GM21381 (cell line): ENCODE measurements at regions not wholly inside any gene's neighbourhood (a gene's known extent, or its start where the extent isn't known, plus 50 kb on each side); places are given as distances from the start of the nearest gene placed in this dataset.

Experiments used
- ATAC-seq: cut with Tn5 transposase; IDR thresholded peaks from one replicate; pipeline ENCODE4 v1.9.1; 2021; ENCODE audit warnings: mild to moderate bottlenecking, moderate library complexity; ENCODE audit not compliant: unreplicated experiment

DNA sequence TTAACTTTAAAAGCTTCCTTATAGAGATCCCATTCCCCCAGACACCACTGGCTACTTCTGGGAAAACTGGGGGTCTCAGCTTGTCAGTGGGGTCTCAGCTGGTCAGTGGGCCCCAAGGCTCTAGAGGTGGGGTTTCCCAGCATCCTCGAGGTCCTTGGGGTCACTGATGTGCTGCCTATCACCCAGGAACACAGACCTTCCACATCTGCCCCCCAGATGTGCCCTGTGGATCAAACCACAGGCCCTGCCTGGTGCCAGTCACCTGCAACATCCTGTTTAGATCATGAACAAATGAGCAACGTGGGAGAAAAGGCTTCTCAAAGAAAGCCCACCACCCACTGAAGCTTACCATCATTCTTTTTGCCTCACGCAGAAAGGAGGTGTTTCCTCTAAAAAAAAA is 165.6 kb upstream of the FSTL4 start:
- no peak for ATAC-seq

DNA sequence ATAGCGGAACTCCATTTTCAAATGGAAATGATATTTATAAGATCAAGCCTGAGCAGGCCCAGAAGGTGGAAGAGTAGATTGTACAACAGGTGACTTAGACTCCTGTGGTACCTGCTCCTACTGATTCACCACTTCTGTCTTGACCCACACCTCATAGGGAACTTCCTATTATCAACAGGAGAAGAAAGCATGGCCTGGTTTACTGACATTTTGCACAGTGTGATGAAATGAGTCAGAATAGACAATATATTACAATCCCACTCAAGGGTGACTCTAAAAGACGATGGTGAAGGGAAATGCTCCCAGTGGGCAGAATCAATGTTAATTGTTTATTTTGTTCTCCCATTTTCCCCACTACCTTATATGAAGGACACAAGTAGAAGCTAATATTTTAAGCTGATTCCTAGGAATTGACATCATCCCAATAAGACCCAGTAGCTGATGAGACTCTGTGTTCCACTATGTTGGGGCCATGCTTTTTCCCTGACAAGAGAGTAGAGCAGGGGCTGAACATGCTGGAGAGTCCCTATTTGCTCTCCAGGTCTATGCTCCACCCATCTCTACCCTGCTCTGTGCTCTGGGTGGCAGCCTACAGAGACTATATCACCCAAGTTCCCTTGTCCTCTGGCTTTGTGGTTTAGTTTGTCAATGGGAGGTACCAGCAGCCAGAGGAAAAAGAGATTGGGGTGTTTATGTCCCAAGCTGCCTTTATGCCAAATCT is 163.4 kb upstream of the FSTL4 start:
- no peak for ATAC-seq

DNA sequence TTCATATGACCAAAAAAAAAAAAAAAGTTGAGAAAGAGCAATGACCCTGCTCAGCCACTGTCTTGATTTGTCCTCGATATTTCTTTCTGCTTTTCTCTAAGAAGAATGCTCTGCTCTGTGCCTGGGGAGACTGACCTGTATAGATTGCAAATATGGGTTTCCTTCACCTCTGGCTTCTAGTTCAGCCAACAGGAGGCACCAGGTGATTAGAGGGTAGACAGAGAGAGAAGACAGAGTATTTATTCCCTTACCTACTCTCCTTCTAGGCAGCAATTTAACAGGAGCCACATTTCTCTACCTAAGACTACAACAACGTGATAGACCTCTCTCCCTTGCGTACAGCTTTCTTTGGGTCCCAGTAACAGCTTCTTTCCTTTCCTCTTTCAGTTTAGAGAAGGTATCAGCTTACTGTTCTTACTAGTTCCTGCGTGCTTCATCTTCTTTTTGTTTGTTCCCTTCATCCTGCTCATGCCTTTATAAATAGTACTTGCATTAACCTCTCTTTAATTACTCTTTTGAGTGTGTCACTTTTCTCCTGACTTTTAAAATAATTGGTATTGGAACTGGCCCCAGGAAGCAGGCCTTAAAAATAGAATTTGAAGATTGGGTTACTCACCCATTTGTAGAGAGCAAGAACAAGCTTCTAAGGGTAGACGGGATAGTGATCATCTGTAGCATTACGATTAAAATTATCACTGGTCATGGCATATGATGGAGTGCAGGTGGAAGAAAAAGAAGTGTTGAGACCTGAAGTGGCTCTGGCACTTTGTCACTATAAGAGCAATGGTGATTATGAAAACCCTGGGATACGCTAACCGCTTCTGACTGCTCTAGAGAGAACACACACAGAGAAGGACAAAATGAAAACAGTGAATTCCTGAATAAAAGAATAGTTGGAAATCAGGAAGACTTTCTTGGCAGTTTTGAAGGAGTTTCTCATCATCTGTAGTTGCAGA is 161.2 kb upstream of the FSTL4 start:
- no peak for ATAC-seq

DNA sequence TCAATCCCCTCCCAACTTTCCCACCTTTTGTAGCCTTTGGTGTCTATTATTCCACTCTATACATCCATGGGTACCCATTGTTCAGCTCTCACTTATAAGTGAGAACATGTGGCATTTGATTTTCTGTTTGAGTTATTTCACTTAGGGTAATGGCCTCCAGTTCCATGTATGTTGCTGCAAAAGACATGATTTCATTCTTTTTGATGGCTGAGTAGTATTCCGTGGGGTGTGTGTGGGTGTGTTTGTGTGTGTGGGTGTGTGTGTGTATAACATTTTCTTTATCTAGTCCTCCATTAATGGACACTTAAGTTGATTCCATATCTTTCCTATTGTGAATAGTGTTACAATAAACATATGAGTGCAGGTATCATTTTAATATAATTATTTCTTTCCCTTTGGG is 157.5 kb upstream of the FSTL4 start:
- ATAC-seq, result no peak

DNA sequence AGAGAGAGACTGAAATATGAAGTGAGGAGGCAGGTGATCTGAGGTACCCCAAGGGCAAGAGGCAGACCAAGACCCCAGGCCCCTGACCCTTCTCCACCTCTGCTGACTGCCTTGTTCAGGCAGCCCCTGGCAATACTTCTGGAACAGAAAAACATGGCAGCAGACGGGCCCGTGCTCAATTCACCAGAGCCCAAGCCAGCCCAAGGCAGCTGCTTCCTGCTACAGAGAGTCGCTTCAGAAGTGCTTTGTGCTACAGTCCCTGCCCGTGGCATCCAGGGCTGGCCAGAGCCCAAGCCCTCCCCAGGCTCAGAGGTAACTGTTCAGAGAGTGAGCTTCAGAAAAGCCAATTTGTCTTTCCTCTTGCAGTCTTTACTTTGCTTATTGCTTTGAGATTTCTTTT is 151.4 kb upstream of the FSTL4 start:
- ATAC-seq, result no peak

DNA sequence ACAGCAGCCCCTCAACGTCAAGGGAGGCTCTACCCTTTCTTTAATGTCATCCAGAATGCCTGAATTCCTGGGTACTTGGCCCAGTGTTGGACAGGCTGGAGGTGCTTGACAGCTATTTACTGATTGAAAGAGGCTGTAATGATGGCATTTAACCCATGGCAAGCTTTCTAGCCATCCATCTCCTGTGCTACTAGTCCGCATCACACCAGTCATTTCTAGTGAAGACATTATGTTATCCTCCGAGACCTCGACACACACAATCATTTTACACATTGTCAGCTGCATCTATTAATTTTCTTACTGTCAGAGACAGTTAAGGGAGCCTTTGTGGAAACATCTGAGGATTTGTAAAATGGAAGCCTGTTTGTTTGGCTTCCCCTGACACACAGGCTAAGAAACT is 149.3 kb upstream of the FSTL4 start:
- no peak for ATAC-seq

DNA sequence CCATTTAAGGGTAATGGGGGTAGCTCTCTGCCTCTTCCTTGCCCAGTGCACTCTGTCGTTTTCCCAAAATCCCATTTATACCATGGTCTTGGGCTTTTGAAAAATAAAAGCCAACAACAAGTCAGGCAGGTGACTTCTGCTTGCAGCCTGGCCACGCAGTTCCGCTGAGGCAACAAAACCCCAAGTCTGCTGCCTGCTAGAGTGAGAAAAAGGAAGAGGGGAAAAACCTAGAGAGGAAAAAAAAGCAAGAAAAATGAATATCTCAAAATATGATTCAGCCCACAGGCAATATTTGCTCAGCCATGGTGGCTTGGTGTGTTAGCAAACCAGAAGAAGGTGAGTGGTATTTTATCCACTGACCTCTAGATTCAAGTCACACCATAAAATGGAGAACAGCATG is 148.2 kb upstream of the FSTL4 start:
- ATAC-seq, result no peak

DNA sequence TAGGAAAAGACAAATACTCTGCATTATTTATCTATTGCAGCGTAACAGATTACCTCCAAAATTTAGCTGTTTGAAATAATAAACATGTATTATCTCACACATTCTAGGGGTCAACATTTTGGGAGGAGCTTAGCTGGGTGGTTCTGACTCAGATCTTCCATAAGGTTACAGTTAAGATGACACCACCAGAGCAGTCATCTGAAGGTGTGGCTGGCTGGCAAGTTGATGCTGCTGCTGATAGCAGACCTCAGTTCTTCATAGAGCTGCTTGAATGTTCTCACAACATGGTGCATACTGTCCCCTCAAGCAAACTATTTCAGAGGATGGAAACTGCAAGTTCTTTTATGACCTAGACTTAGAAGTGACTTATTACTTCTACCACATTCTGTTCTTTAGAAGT is 146.3 kb upstream of the FSTL4 start:
- no peak for ATAC-seq

DNA sequence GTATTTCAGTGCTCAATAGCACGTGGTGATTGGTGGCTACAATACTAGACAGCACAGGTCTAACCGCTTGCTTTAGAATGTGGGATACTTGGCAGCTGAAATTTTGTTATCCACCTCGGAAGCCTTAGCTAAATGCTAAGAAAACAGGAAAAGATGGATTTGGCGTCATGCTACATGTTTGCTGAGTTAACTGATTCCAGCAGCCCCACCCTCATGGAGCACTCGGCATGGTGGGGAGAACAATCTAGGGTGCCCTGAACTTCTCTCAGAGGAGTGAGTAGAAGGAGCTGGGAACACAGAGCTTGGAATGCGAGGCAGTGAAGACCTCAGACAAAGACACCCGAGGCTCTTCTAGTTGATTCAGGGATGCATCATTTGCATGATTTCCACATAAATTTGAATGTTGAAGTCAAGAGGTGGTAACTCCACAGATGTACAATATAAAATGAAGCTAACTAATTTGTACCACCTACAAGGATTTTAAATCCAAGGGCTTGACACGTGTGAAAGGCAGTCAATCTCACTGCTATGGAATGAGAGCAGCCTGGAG is 145.1 kb upstream of the FSTL4 start:
- no peak for ATAC-seq

DNA sequence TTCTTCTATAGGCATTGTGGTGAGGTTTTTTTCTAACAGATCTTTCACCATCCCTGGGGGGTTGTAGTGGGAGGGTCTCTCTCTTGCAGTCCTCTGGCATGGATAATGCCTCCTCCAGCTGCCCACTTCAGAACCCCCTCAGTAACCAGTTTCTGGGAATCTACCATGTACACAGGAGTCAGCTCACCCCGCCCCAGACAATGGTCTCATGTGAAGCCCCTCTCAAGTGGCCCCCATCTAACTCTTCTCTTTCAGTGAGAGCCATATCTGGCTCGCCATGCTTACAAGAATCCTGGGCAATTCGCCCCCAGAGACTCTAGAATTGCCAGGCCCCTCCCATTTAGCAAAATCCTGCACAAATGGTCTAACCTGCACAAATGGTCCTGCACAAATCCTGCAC is 144.4 kb upstream of the FSTL4 start:
- no peak for ATAC-seq

DNA sequence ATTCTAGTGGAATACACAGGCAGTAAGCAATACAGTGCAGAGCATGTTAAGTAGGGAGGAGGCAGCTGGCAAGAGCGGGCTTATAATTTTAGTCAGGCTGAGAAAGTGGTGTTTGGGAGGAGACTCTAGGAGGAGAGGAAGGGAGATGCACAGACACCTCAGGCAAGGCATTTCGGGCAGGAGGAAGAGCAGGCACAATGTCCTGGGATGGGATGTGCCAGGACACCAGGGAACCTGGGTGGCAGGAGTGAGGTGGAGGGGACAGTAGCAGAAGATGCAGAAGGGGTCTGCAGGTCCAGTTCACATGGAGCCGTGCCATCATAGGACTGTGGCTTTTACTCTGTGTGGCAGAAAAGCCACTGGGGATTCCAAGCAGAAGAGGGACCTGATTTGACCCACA is 143.7 kb upstream of the FSTL4 start:
- no peak for ATAC-seq

DNA sequence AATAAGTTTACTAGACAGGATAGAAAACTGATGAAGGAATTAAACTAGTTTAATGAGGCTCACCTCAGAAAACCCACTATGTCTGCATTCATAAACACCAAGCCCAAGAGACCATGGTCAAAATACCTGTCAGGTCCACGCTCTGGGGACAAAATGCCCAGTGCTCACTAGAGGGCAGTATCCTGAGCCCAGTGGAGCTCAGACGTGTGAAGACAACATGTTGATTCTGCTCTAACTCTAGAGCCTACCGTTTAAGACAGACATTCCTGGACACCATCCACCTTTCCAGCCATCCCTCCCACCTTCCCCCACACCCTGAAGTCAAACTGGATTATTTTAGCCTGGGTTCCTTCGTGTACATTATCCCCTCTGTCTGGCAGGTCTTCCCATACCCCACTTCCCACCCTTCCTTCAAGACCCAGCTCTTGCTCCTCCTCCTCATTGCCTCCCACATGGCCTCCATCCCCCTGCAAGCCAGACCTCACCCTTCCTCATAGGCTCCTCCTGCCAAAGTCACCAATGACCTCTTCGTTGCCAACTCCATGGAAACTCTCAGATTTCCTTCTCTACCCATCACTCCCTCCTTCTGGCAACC is 142.3 kb upstream of the FSTL4 start:
- ATAC-seq, result no peak

DNA sequence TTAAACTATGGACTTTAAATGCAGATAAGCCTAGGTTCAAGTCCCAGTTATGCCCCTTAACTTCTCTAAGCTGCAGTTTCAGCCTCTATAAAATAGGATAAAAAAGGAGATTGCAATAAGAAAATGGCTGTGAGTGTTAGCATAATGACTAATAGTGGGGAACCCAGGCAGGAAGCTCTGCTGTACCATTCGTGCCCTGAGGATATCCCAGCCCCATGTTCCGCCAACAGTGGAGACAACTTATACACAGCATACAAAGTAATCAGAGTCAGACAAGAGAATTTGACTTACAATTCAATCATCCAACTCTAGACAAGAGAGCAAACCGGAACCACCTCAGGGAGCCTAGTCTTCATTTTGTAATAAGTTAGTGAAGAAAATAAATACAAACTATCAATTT is 141.5 kb upstream of the FSTL4 start:
- no peak for ATAC-seq

DNA sequence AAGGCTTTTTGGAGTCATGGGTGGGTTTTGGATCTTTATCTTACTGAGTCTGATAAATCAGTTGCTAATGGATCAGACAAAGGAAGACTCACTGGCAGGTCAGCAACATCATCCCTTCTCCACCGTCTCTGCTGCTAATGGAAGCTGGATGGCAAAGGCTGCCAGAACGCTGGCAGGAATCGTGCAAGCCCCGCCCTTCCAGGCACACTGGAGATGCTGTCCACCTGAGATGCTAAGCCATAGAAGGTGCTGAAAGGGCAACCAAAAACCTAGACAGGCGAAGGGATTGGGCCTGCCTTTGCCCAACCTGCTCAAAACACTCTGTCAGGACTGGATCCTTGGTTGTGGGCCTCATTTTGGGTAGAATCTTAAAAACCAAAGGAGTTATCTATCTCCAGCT is 139.5 kb upstream of the FSTL4 start:
- no peak for ATAC-seq

DNA sequence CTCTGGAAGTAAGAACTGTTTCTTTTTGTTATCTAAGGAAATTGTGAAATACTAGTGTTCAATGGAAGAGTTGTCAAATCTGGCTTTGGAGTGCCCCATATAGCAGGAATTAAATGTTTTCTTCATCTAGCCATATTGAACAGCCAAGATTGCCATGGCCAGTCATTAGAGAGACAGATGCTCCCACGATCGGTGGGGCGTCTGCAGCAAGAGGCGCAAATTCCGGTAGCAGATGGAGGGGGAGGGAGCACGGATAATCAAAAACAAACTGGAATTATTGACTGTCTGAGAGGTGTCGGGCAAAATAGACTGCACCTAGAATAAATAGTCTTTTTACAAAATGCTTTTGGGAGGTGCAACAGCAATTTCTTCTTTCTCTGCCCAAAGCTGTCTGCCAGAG is 139.1 kb upstream of the FSTL4 start:
- ATAC-seq, result no peak

DNA sequence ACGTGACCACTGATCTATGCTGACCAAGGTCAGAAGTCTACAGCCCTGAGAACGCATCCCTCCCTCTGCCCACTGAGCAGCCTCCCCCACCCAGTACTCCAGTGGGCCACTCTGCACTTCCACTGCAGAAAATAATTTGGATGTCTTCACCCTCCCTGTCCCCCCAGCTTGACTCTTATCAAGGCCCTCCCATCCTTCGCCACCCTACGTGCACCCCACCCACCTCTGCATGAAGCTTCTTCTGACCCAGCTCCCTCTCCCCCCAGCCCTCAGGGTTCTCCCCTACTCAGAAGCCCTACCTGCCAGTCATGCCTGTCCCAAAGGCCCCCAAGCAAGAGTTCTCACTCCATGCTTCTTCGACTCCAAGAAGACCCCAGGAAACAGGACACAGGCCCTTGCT is 138.5 kb upstream of the FSTL4 start:
- ATAC-seq, result no peak

DNA sequence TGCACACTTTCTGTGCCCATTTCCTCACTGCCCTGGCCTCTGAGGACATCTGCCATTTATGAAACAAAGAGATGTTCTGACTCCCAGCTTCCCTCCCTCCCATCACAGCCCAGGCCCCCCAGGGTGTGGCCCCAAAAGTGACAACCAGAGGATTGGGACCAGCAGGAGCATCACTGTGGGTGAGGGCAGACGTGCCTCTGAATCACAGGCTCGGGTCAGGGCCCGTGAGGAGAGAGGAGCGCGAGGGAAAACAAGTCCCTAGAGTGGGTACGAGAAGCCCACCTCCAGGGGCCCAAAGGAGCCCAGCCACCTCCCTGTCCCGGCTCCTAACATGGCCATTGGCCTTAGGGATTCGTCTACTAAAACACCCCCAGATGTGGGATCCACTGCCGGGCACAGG is 138.0 kb upstream of the FSTL4 start:
- ATAC-seq, result no peak

DNA sequence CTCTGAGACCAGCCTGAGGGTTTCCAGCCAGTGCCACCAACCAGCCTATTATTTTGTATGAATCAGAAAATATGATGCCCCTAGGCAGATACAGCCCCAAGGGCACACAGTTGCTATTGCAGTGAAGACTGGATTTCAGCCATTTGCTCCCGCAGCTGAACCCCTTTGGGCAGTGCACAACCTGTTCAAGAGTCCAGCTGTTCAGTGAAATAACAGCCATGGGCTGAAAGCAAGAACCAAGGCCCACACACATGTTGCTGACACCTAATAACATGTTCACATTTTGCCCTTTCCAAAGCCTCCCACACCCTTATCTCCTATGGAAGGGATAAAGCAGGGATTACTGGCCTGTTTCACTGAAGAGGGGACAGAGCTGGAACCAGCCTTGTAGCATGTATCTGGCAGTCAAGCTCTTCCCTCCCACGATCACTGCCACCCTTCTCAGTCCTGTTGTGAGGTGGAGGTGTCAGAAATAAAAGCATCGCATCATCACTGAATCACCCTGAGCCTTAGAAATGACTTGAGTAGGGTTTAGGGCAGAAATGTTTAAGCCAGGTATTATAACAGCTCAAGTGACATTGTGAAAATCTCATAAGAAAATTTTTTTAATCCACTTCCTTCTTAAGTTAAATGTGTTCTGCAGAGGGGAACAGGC is 137.1 kb upstream of the FSTL4 start:
- no peak for ATAC-seq

DNA sequence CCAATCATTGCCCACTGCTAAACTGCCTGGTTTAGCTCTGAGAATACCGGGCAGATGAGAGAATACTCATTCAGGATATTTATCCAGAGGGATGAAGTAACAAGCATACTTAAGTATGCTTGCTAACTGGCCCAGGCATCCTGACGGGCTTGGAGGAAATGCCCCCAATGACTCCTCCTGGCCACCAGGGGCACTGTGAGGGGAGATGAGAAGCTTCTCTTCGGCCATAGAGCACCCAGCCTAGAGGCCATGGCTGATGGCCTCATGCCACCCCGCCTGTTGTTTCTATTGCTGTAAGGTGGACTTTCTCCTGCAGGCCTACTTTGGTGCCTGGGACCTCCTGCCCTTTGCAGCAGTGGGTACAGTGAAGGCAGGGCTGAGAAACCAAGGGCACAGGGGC is 134.5 kb upstream of the FSTL4 start:
- no peak for ATAC-seq

DNA sequence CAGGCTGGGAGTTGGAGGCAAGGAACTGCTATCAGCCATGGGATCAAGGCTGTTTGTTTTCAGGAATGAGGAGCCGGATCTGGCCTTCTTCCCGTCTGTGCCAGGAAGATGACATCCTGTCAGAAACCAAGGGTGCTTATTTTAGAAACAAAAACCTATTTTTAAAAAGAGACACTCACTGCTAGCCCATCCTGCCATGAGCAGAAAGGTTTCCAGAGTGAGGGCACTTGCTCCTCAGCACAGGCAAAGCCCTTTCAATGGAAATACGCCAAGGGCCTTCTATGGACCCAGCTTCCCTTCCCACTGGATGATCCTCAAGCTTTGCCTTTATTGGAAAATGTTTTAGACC is 132.6 kb upstream of the FSTL4 start:
- no peak for ATAC-seq
